SK-N-SH (cell line): ENCODE measurements at regions not wholly inside any gene's neighbourhood (a gene's known extent, or its start where the extent isn't known, plus 50 kb on each side); places are given as distances from the start of the nearest gene placed in this dataset.

ENCODE experiments used
- CTCF ChIP-seq: fragments of 200-600 bp; sonication (generic); IDR thresholded peaks from 2 replicates; pipeline ENCODE4 v1.6.1; 2017; ENCODE audit warnings: antibody characterized with exemption, mild to moderate bottlenecking, moderate library complexity
- IRF3 ChIP-seq: fragments of 150-350 bp; IDR thresholded peaks from 2 replicates; pipeline ENCODE4 v1.6.1; 2016; ENCODE audit warnings: mild to moderate bottlenecking, low read depth, low read length
- REST ChIP-seq: IDR thresholded peaks from 2 replicates; pipeline ENCODE4 v1.6.1; 2012; ENCODE audit warnings: mild to moderate bottlenecking, low read depth, low read length, moderate library complexity

- TF ChIP-seq IRF3 = no peak
- no peak for TF ChIP-seq CTCF
- no peak for TF ChIP-seq REST
Measured at GRCh38 chr1:60672449-60672848, 409.9 kb upstream of the NFIA start.
